IMR-90 (cell line): ENCODE measurements at regions not wholly inside any gene's neighbourhood (a gene's known extent, or its start where the extent isn't known, plus 50 kb on each side); places are given as distances from the start of the nearest gene placed in this dataset.

Source experiments
- ATAC-seq: fragments of 200-7000 bp; cut with Tn5 transposase; 2 replicates; pipeline ENCODE4 v1.9.1; 2020; ENCODE audit warnings: low read depth, mild to moderate bottlenecking, moderate library complexity
- BruUV-seq: library from RNA; stranded (reverse); fragments of 400-500 nt; replicated peaks from 2 replicates; lab custom pipeline; 2021; lab: Mats Ljungman, UMichigan
- CTCF ChIA-PET: fragments of 300-600 bp; formaldehyde crosslinking; extraction: SDS; loops from one replicate; lab custom pipeline; 2021; ENCODE audit warnings: antibody characterized with exemption; lab: Yijun Ruan, JAX
- POLR2A ChIA-PET: fragments of 300-600 bp; sonication (Branson Sonifier 250); formaldehyde crosslinking; loops from one replicate; lab custom pipeline; 2022; ENCODE audit warnings: antibody characterized with exemption; ENCODE audit not compliant: unreplicated experiment; lab: Charles Lee
- DNase-seq: peaks from one replicate; pipeline ENCODE4 v3.0.0; 2013
- H2AFZ ChIP-seq: replicated peaks from 2 replicates; pipeline ENCODE3; 2013; ENCODE audit warnings: low read length, mild to moderate bottlenecking; ENCODE audit not compliant: poor library complexity
- H2AK5ac ChIP-seq: 2 replicates; pipeline ENCODE4 v1.6.1; 2013; ENCODE audit warnings: low read depth, low read length, inconsistent platforms
- H2AK9ac ChIP-seq: replicated peaks from 2 replicates; pipeline ENCODE3; 2013; ENCODE audit warnings: mild to moderate bottlenecking, low read depth, low read length, moderate library complexity; ENCODE audit not compliant: poor library complexity
- H2BK120ac ChIP-seq: 2 replicates; pipeline ENCODE4 v1.6.1; 2013; ENCODE audit warnings: low read depth, low read length, inconsistent platforms
- H2BK15ac ChIP-seq: 3 replicates; pipeline ENCODE4 v1.6.1; 2013; ENCODE audit warnings: low read depth, low read length, inconsistent platforms
- H2BK20ac ChIP-seq: 2 replicates; pipeline ENCODE4 v1.6.1; 2013; ENCODE audit warnings: low read depth, mild to moderate bottlenecking, inconsistent platforms, low read length, moderate library complexity
- H2BK5ac ChIP-seq: 2 replicates; pipeline ENCODE4 v1.6.1; 2013; ENCODE audit warnings: mild to moderate bottlenecking, low read depth, low read length, inconsistent platforms; ENCODE audit not compliant: poor library complexity, severe bottlenecking
- H3K14ac ChIP-seq: replicated peaks from 2 replicates; pipeline ENCODE4 v1.6.1; 2013; ENCODE audit warnings: low read depth, low read length, inconsistent platforms
- H3K18ac ChIP-seq: 2 replicates; pipeline ENCODE4 v1.6.1; 2013; ENCODE audit warnings: low read depth, low read length, control low read depth
- H3K23ac ChIP-seq: 2 replicates; pipeline ENCODE4 v1.6.1; 2013; ENCODE audit warnings: low read depth, low read length, inconsistent platforms
- H3K27ac ChIP-seq: 2 replicates; pipeline ENCODE4 v1.5.1; 2013; ENCODE audit warnings: mild to moderate bottlenecking, control low read depth, low read length; ENCODE audit not compliant: insufficient read depth
- H3K27me3 ChIP-seq: 2 replicates; pipeline ENCODE4 v1.6.1; 2013; ENCODE audit warnings: low read length; ENCODE audit not compliant: control insufficient read depth, insufficient read depth
- H3K36me3 ChIP-seq: 2 replicates; pipeline ENCODE4 v1.6.1; 2013; ENCODE audit warnings: low read length, mixed read lengths; ENCODE audit not compliant: control insufficient read depth, insufficient read depth
- H3K4ac ChIP-seq: 2 replicates; pipeline ENCODE4 v1.6.1; 2013; ENCODE audit warnings: low read depth, low read length, inconsistent platforms
- H3K4me1 ChIP-seq: 2 replicates; pipeline ENCODE4 v1.6.1; 2013; ENCODE audit warnings: low read length, mixed read lengths; ENCODE audit not compliant: control insufficient read depth, insufficient read depth
- H3K4me2 ChIP-seq: 2 replicates; pipeline ENCODE4 v1.6.1; 2013; ENCODE audit warnings: low read depth, mild to moderate bottlenecking, control low read depth, low read length, moderate library complexity
- H3K4me3 ChIP-seq: 2 replicates; pipeline ENCODE4 v1.5.1; 2013; ENCODE audit warnings: low read depth, mild to moderate bottlenecking, control low read depth, low read length, moderate library complexity; ENCODE audit not compliant: insufficient read depth
- H3K56ac ChIP-seq: 2 replicates; pipeline ENCODE4 v1.6.1; 2013; ENCODE audit warnings: low read length, inconsistent platforms; ENCODE audit not compliant: insufficient read depth; ENCODE audit errors: extremely low read depth
- H3K79me1 ChIP-seq, 2 experiments: 2 replicates each; pipeline ENCODE4 v1.6.1; 2013; ENCODE audit warnings: low read length in 2 of 2, inconsistent platforms in 1 of 2, low read depth in 1 of 2
- H3K9ac ChIP-seq: 2 replicates; pipeline ENCODE4 v1.6.1; 2013; ENCODE audit warnings: low read depth, low read length, control low read depth
- H3K9me1 ChIP-seq: 2 replicates; pipeline ENCODE4 v1.6.1; 2013; ENCODE audit warnings: low read length, inconsistent platforms; ENCODE audit not compliant: insufficient read depth
- H3K9me3 ChIP-seq: 2 replicates; pipeline ENCODE4 v1.6.1; 2013; ENCODE audit warnings: low read length; ENCODE audit not compliant: control insufficient read depth, insufficient read depth
- H4K20me1 ChIP-seq: 2 replicates; pipeline ENCODE4 v1.6.1; 2013; ENCODE audit warnings: low read length, inconsistent platforms; ENCODE audit not compliant: insufficient read depth
- H4K5ac ChIP-seq: 2 replicates; pipeline ENCODE4 v1.6.1; 2013; ENCODE audit warnings: mild to moderate bottlenecking, low read depth, low read length, control low read depth
- H4K8ac ChIP-seq, 2 experiments: 2 replicates each; pipeline ENCODE4 v1.6.1; 2013; ENCODE audit warnings: low read depth in 2 of 2, low read length in 2 of 2, control low read depth in 1 of 2, inconsistent platforms in 1 of 2
- H4K91ac ChIP-seq: 2 replicates; pipeline ENCODE4 v1.6.1; 2013; ENCODE audit warnings: low read depth, low read length, inconsistent platforms; ENCODE audit not compliant: insufficient read depth
- NFE2L2 ChIP-seq: fragments of 150-350 bp; IDR thresholded peaks from 2 replicates; pipeline ENCODE4 v1.6.1; 2016; ENCODE audit warnings: low read depth, mild to moderate bottlenecking, low read length
- WGBS, 2 experiments: methylation state at CpG; one replicate each; pipeline versions ENCODE4 v1.1.5 to v1.1.7; 2013; ENCODE audit warnings: missing lambda C conversion rate in 2 of 2; ENCODE audit not compliant: insufficient read length in 1 of 2; ENCODE audit errors: extremely low coverage in 2 of 2; 5-methylcytosine and 5-hydroxymethylcytosine counted together
- dilution Hi-C: fragments of 300-500 bp; cut with HindIII; formaldehyde crosslinking; loops from one replicate; pipeline ENCODE4 v1.14.3; 2018; ENCODE audit warnings: low sequenced_read_pairs; ENCODE audit not compliant: unreplicated experiment
- in situ Hi-C: fragments of 300-500 bp; cut with MboI; formaldehyde crosslinking; loops from 3 replicates; pipeline ENCODE4 v1.14.3; 2019; ENCODE audit warnings: low sequenced_read_pairs, inconsistent platforms, mixed read lengths
- intact Hi-C: fragments of 100-400 bp; cut with micrococcal nuclease; formaldehyde crosslinking; loops from 2 replicates; pipeline ENCODE4 v1.10.0; 2022

DNA sequence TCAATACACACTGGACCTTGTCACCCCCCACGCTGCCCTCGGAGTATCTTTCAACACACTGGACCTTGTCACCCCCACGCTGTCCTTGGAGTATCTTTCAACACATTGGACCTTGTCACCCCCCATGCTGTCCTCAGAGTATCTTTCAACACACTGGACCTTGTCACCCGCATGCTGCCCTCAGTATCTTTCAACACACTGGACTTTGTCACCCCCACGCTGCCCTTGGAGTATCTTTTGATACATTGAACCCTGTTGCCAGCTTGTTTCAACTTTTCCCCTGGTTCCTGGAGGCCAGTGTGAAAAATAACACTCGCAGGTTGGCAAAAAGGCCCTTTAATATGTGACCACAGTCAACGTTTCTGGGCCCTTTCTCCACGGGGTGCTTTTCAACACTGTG is 247.8 kb downstream of the TEX29 start:
- no peak overlapping the region for H3K56ac ChIP-seq
- no peak overlapping the region for H3K4ac ChIP-seq
- peaks cover 47% of the 10 kb centered on the region for H3K9me3 ChIP-seq
- WGBS, 2 experiments: 56% methylated on average over 3 of the region's 8 CpGs; no CpG with 5 or more reads in 1 of the 2 experiments
- ATAC-seq: no peak
- H3K4me3 ChIP-seq: no peak overlapping the region
- no peaks in the 10 kb centered on the region for H4K20me1 ChIP-seq
- no peaks in the 10 kb centered on the region for H3K36me3 ChIP-seq
- BruUV-seq: no TSS peak
- H2AFZ ChIP-seq: no peak overlapping the region
- H4K91ac ChIP-seq: no peak overlapping the region
- ChIA-PET POLR2A (no interaction called here), CTCF (no interaction called here)
- no peak overlapping the region for H2BK120ac ChIP-seq
- H3K4me1 ChIP-seq: no peaks in the 10 kb centered on the region
- H3K18ac ChIP-seq: no peak overlapping the region
- H3K23ac ChIP-seq: no peak overlapping the region
- H3K14ac ChIP-seq: no peak overlapping the region
- no peak overlapping the region for H4K8ac ChIP-seq
- no peak overlapping the region for H2BK20ac ChIP-seq
- H3K27ac ChIP-seq: no peak overlapping the region
- no peak overlapping the region for H2BK15ac ChIP-seq
- TF ChIP-seq NFE2L2: no peak
- H4K5ac ChIP-seq: no peak overlapping the region
- no peak overlapping the region for H2AK5ac ChIP-seq
- no peaks in the 10 kb centered on the region for H3K79me1 ChIP-seq
- H3K4me2 ChIP-seq: no peak overlapping the region
- dilution Hi-C loops (no loop called here), in situ Hi-C loops (no loop called here), intact Hi-C loops (no loop called here)
- no peak overlapping the region for H2AK9ac ChIP-seq
- no peak overlapping the region for H3K9ac ChIP-seq
- no peaks in the 10 kb centered on the region for H3K9me1 ChIP-seq
- H3K27me3 ChIP-seq: no peaks in the 10 kb centered on the region
- DNase-seq: no peak
- no peak overlapping the region for H2BK5ac ChIP-seq
